ENCODE measurements at regions not wholly inside any gene's neighbourhood (a gene's known extent, or its start where the extent isn't known, plus 50 kb on each side); places are given as distances from the start of the nearest gene placed in this dataset.

DNA sequence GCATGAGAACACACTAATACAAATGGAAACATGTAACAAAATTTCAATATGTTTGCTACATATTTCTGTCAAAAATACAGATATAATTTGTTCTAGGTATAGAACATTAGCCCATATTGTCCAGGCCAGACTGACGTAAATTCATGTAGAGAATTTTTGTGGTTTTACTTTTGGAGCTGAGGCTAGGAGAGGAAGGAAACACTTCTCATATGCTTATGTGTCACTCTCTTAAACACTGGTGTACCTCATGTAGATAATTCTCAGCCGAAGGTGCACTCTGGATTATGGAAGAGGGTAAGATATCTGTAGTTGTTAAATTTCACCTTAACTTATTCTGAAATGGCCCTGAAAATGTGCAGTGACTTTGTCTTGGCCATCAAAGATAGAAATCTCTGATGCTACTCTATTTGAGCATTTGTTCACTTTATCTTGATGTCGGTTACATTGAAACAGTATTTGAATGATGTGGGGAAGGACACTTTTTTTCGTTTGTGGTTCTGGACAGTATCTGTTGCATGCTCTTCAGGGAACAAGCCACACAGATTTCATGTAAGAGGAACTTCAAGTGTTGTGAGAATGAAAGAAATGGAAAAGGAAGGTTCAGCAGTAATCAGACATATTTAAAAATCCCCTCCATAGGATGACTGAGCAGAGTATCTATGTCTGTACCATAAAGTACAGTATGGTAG, 202.7 kb downstream of the SPATA31D1 start:
- Histone ChIP-seq H3K27ac (ENCODE audit: low read depth in 1 of 2, low read length in 1 of 2) (no peak overlapping the region), H3K36me3 (ENCODE audit: control insufficient read depth in 4 of 4, insufficient read depth in 4 of 4, low read length in 4 of 4) (no peaks in the 10 kb centered on the region), H3K9ac (ENCODE audit: insufficient read depth in 1 of 2, low read length in 2 of 2) (no peak overlapping the region), H3K27me3 (ENCODE audit: control insufficient read depth in 3 of 3, insufficient read depth in 3 of 3, low read length in 2 of 3) (peaks cover 0 to 3% (median 0%) of the 10 kb centered on the region in 3 donors), H3K4me3 (no peak overlapping the region), H3K9me3 (ENCODE audit: control insufficient read depth in 4 of 4, insufficient read depth in 3 of 4, low read length in 3 of 4) (peaks cover 0 to 6% (median 0%) of the 10 kb centered on the region in 4 donors), H3K4me1 (ENCODE audit: control insufficient read depth in 5 of 5, insufficient read depth in 5 of 5, low read length in 5 of 5) (no peaks in the 10 kb centered on the region)
- ATAC-seq (ENCODE audit: insufficient read depth, low FRiP score) (no peak), DNase-seq (no peak)
- TF ChIP-seq, protein P1, sequence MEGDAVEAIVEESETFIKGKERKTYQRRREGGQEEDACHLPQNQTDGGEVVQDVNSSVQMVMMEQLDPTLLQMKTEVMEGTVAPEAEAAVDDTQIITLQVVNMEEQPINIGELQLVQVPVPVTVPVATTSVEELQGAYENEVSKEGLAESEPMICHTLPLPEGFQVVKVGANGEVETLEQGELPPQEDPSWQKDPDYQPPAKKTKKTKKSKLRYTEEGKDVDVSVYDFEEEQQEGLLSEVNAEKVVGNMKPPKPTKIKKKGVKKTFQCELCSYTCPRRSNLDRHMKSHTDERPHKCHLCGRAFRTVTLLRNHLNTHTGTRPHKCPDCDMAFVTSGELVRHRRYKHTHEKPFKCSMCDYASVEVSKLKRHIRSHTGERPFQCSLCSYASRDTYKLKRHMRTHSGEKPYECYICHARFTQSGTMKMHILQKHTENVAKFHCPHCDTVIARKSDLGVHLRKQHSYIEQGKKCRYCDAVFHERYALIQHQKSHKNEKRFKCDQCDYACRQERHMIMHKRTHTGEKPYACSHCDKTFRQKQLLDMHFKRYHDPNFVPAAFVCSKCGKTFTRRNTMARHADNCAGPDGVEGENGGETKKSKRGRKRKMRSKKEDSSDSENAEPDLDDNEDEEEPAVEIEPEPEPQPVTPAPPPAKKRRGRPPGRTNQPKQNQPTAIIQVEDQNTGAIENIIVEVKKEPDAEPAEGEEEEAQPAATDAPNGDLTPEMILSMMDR (IDR thresholded peaks at IDR 0.05; ENCODE audit: control extremely low read depth, extremely low read depth): no peak
- 30 to 63% methylated on average over 4 of the region's 4 CpGs for WGBS, 2 donors

DNA sequence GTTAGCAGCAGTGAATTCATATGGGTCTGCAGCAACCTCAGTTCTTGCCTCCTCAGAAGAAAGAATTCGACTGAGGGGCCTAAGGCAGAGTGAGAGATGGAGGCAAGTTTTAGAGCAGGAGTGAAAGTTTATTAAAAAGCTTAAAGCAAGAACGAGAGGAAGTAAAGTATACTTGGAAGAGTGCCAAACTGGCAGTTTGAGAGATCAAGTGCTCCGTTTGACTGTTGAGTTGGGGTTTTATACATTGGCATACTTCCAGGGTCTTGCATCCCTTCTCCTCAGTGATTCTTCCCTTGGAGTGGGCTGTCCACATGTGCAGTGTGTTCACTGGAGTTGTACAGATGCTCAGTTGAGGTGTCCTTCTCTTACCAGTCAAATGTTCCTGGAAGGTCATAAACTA, 203.6 kb downstream of the SPATA31D1 start:
- Histone ChIP-seq H3K9ac (ENCODE audit: insufficient read depth in 1 of 2, low read length in 2 of 2) (no peak overlapping the region), H3K27me3 (ENCODE audit: control insufficient read depth in 3 of 3, insufficient read depth in 3 of 3, low read length in 2 of 3) (peaks cover 0 to 3% (median 0%) of the 10 kb centered on the region in 3 donors), H3K27ac (ENCODE audit: low read depth in 1 of 2, low read length in 1 of 2) (no peak overlapping the region), H3K4me3 (no peak overlapping the region), H3K4me1 (ENCODE audit: control insufficient read depth in 5 of 5, insufficient read depth in 5 of 5, low read length in 5 of 5) (no peaks in the 10 kb centered on the region), H3K9me3 (ENCODE audit: control insufficient read depth in 4 of 4, insufficient read depth in 3 of 4, low read length in 3 of 4) (peaks cover 0 to 6% (median 0%) of the 10 kb centered on the region in 4 donors), H3K36me3 (ENCODE audit: control insufficient read depth in 4 of 4, insufficient read depth in 4 of 4, low read length in 4 of 4) (no peaks in the 10 kb centered on the region)
- ATAC-seq (ENCODE audit: insufficient read depth, low FRiP score) (no peak), DNase-seq (peak in 2 of 3 donors; percentile 4 to 40)
- TF ChIP-seq, protein P1 (IDR thresholded peaks at IDR 0.05; ENCODE audit: control extremely low read depth, extremely low read depth): no peak
- WGBS, 2 donors: 25 to 29% methylated on average over 3 of the region's 3 CpGs

DNA sequence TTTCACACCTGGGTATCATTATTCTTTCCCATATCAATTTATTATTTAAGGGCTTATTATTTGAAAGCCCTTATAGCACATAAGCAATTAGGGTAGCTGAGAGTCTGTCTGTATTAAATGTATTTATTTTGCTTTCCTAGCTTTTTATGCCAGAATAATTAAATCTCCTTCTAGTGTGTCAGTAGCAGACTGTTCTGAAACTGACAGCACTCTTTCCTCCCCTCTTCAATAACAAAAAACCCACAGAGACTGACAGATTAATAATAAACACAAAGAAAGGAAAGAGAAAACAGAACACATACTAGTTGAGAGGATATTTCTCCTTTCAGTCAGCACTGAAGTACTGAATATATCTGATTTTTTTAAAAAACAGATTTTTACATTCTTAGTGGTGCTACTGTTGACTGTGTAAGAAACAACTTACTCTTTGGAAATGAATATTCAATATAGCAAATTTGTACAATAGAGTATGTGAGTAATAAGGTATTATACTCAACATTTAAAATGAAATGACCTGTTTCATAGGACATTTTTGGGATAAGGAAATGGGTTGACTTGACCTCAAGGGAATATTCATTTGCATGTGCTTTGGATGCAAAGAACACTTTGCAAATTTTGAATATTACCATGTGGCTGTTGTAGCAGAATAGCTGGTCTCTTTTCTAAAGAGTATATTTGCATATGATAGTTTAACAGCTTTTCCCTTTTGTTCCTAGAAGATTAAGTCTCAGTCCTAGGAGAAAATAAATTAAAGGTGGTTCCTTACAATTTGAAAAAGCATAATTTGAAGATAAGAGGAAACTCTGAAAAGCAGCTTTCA, 208.3 kb downstream of the SPATA31D1 start:
- TF ChIP-seq, protein P1 (IDR thresholded peaks at IDR 0.05; ENCODE audit: control extremely low read depth, extremely low read depth): no peak
- Histone ChIP-seq H3K36me3 (ENCODE audit: control insufficient read depth in 4 of 4, insufficient read depth in 4 of 4, low read length in 4 of 4) (no peaks in the 10 kb centered on the region), H3K27ac (ENCODE audit: low read depth in 1 of 2, low read length in 1 of 2) (no peak overlapping the region), H3K9me3 (ENCODE audit: control insufficient read depth in 4 of 4, insufficient read depth in 3 of 4, low read length in 3 of 4) (peaks cover 0 to 6% (median 0%) of the 10 kb centered on the region in 4 donors), H3K27me3 (ENCODE audit: control insufficient read depth in 3 of 3, insufficient read depth in 3 of 3, low read length in 2 of 3) (peaks cover 0 to 3% (median 0%) of the 10 kb centered on the region in 3 donors), H3K4me3 (no peak overlapping the region), H3K4me1 (ENCODE audit: control insufficient read depth in 5 of 5, insufficient read depth in 5 of 5, low read length in 5 of 5) (no peaks in the 10 kb centered on the region), H3K9ac (ENCODE audit: insufficient read depth in 1 of 2, low read length in 2 of 2) (no peak overlapping the region)
- ATAC-seq (ENCODE audit: insufficient read depth, low FRiP score): no peak
- DNase-seq: no peak

Measured in lung (tissue), 11 donors.